GM12878 (cell line): ENCODE measurements at regions not wholly inside any gene's neighbourhood (a gene's known extent, or its start where the extent isn't known, plus 50 kb on each side); places are given as distances from the start of the nearest gene placed in this dataset.

ENCODE experiments used
- ATAC-seq: fragments of 200-7000 bp; cut with Tn5 transposase; 3 replicates; pipeline ENCODE4 v1.9.1; 2020; ENCODE audit warnings: mild to moderate bottlenecking, moderate library complexity
- BruUV-seq: library from RNA; stranded (reverse); fragments of 400-500 nt; replicated peaks from 2 replicates; lab custom pipeline; 2021; lab: Mats Ljungman, UMichigan
- CTCF ChIA-PET: fragments of 300-600 bp; sonication (Branson Sonifier 250); formaldehyde crosslinking; extraction: SDS; loops from one replicate; lab custom pipeline; 2021; ENCODE audit warnings: inconsistent platforms; lab: Yijun Ruan, JAX
- POLR2A ChIA-PET: fragments of 350-600 bp; formaldehyde crosslinking; extraction: SDS; loops from one replicate; lab custom pipeline; 2021; ENCODE audit warnings: inconsistent platforms; lab: Charles Lee
- RAD21 ChIA-PET: fragments of 300-600 bp; sonication (Branson Sonifier 250); formaldehyde crosslinking; loops from one replicate; lab custom pipeline; 2023; ENCODE audit warnings: antibody characterized with exemption; ENCODE audit not compliant: unreplicated experiment; lab: Charles Lee
- SMC1A ChIA-PET: fragments of 300-600 bp; sonication (Branson Sonifier 250); formaldehyde crosslinking; loops from one replicate; lab custom pipeline; 2023; ENCODE audit not compliant: unreplicated experiment, uncharacterized antibody; lab: Charles Lee
- DNase-seq: peaks from one replicate; pipeline ENCODE4 v3.0.0-alpha.2; 2011; ENCODE audit warnings: low read depth, low spot score
- FAIRE-seq: peaks from 3 replicates; lab custom pipeline; 2011; peaks lifted over from hg19 to GRCh38; lab: Jason Lieb, UNC
- H2AFZ ChIP-seq: 2 replicates; pipeline ENCODE4 v1.6.0; 2011; ENCODE audit warnings: low read depth, low read length, control low read depth; ENCODE audit not compliant: control insufficient read depth
- H3K27ac ChIP-seq: 2 replicates; pipeline ENCODE4 v1.5.1; 2011; ENCODE audit warnings: control low read depth; ENCODE audit not compliant: control insufficient read depth, insufficient read depth
- H3K27me3 ChIP-seq, 2 experiments: replicated peaks in 1 of 2; 2 replicates each; pipeline versions ENCODE4 v1.6.0 to v1.6.1; 2011; ENCODE audit warnings: low read length in 1 of 2; ENCODE audit not compliant: control insufficient read depth in 2 of 2, insufficient read depth in 2 of 2
- H3K36me3 ChIP-seq, 2 experiments: 2 replicates each; pipeline ENCODE4 v1.5.1; 2011; ENCODE audit warnings: low read length in 1 of 2; ENCODE audit not compliant: control insufficient read depth in 2 of 2, insufficient read depth in 2 of 2
- H3K4me1 ChIP-seq: 2 replicates; pipeline ENCODE4 v1.6.1; 2011; ENCODE audit warnings: mild to moderate bottlenecking, low read length, moderate library complexity, mixed read lengths; ENCODE audit not compliant: control insufficient read depth, insufficient read depth
- H3K4me2 ChIP-seq: 2 replicates; pipeline ENCODE4 v1.6.0; 2011; ENCODE audit warnings: control low read depth; ENCODE audit not compliant: control insufficient read depth, insufficient read depth
- H3K4me3 ChIP-seq: fragments of 200-600 bp; sonication (generic); 2 replicates; pipeline ENCODE4 v1.5.1; 2016
- H3K79me2 ChIP-seq: 2 replicates; pipeline ENCODE4 v1.6.0; 2011; ENCODE audit warnings: low read length; ENCODE audit not compliant: control insufficient read depth, insufficient read depth
- H3K9ac ChIP-seq: 2 replicates; pipeline ENCODE4 v1.8.0; 2011; ENCODE audit warnings: low read length, control low read depth, mixed read lengths; ENCODE audit not compliant: control insufficient read depth, insufficient read depth
- H3K9me3 ChIP-seq: replicated peaks from 3 replicates; pipeline ENCODE4 v1.5.1; 2011; ENCODE audit warnings: mild to moderate bottlenecking, low read length; ENCODE audit not compliant: control insufficient read depth, insufficient read depth
- H4K20me1 ChIP-seq: 2 replicates; pipeline ENCODE4 v1.6.0; 2011; ENCODE audit not compliant: control insufficient read depth, insufficient read depth
- BMI1 ChIP-seq: fragments of 450-650 bp; IDR thresholded peaks from 2 replicates; pipeline ENCODE4 v1.6.1; 2016; ENCODE audit warnings: mild to moderate bottlenecking, moderate library complexity, borderline replicate concordance
- ESRRA ChIP-seq: IDR thresholded peaks from 2 replicates; pipeline ENCODE4 v1.6.1; 2012; ENCODE audit warnings: mild to moderate bottlenecking, low read length, improper control_type of control experiment
- HSF1 ChIP-seq: fragments of 150-350 bp; IDR thresholded peaks from 2 replicates; pipeline ENCODE4 v1.6.1; 2014; ENCODE audit warnings: mild to moderate bottlenecking, low read depth, low read length
- SIN3A ChIP-seq: IDR thresholded peaks from 2 replicates; pipeline ENCODE4 v1.6.1; 2012; ENCODE audit warnings: low read depth, low read length, improper control_type of control experiment
- ZBED1 ChIP-seq: IDR thresholded peaks from 2 replicates; pipeline ENCODE4 v1.6.1; 2016; ENCODE audit warnings: borderline replicate concordance
- ZNF592 ChIP-seq: fragments of 450-650 bp; IDR thresholded peaks from 2 replicates; pipeline ENCODE4 v1.6.1; 2017; ENCODE audit warnings: mild to moderate bottlenecking, moderate library complexity
- WGBS: methylation state at CpG from one replicate; pipeline ENCODE4 v1.1.6; 2016; ENCODE audit warnings: low lambda C conversion rate; ENCODE audit not compliant: insufficient replicate concordance, insufficient coverage; ENCODE audit errors: missing lambda C conversion rate; 5-methylcytosine and 5-hydroxymethylcytosine counted together
- in situ Hi-C: fragments of 300-500 bp; cut with MboI; formaldehyde crosslinking; loops from 9 replicates; pipeline ENCODE4 v1.14.3; 2018; ENCODE audit warnings: mixed read lengths
- intact Hi-C: fragments of 100-400 bp; cut with micrococcal nuclease; formaldehyde crosslinking; loops from one replicate; pipeline ENCODE4 v1.14.2; 2022; ENCODE audit not compliant: unreplicated experiment

GRCh38 chr4:14559646-14560045 is 442.6 kb upstream of the CPEB2 start:
- FAIRE-seq (no peak), ATAC-seq (no peak), DNase-seq (no peak)
- TF ChIP-seq ZBED1 (no peak), HSF1 (no peak)
- Histone ChIP-seq H3K27me3 (no peaks in the 10 kb centered on the region), H3K4me3 (no peak overlapping the region), H4K20me1 (no peaks in the 10 kb centered on the region), H3K27ac (no peak overlapping the region), H3K36me3 (no peaks in the 10 kb centered on the region), H3K9ac (no peak overlapping the region), H2AFZ (no peak overlapping the region), H3K4me2 (no peak overlapping the region), H3K4me1 (no peaks in the 10 kb centered on the region), H3K79me2 (no peaks in the 10 kb centered on the region), H3K9me3 (no peaks in the 10 kb centered on the region; the same call in 2 of the 3 replicates)
- in situ Hi-C loops (no loop called here), intact Hi-C loops (no loop called here)
- ChIA-PET RAD21 (no interaction called here), CTCF (no interaction called here), SMC1A (interaction anchor here (1.2 kb wide), 1 partner anchor 22 kb away, joined by 3 read pairs; no protein-coding TSS in a partner anchor), POLR2A (no interaction called here)
- BruUV-seq, result no TSS peak
- 0% methylated on average over 2 of the region's 2 CpGs for WGBS

GRCh38 chr4:14560577-14560976 is 441.7 kb upstream of the CPEB2 start:
- intact Hi-C loops, result no loop called here
- Histone ChIP-seq H3K27me3 (no peaks in the 10 kb centered on the region), H3K4me2 (no peak overlapping the region), H4K20me1 (no peaks in the 10 kb centered on the region), H3K9me3 (no peaks in the 10 kb centered on the region; the same call in 2 of the 3 replicates), H3K79me2 (no peaks in the 10 kb centered on the region), H3K27ac (no peak overlapping the region), H3K4me3 (no peak overlapping the region), H3K36me3 (no peaks in the 10 kb centered on the region), H3K4me1 (no peaks in the 10 kb centered on the region), H2AFZ (no peak overlapping the region), H3K9ac (no peak overlapping the region)
- no peak for DNase-seq
- BruUV-seq, result no TSS peak
- POLR2A ChIA-PET, result no interaction called here
- in situ Hi-C loops, result no loop called here
- SMC1A ChIA-PET, result no interaction called here
- WGBS, result 25% methylated on average over 1 of the region's 1 CpG
- no peak for ATAC-seq
- TF ChIP-seq ZNF592, result no peak
- no peak for TF ChIP-seq BMI1
- TF ChIP-seq ESRRA, result no peak
- no peak for TF ChIP-seq SIN3A
- CTCF ChIA-PET, result no interaction called here
- FAIRE-seq, result no peak
- RAD21 ChIA-PET, result no interaction called here
